PC-3 (cell line): ENCODE measurements at regions not wholly inside any gene's neighbourhood (a gene's known extent, or its start where the extent isn't known, plus 50 kb on each side); places are given as distances from the start of the nearest gene placed in this dataset.

Source experiments
- EZH2 ChIP-seq: fragments of 300-600 bp; sonication (generic); IDR thresholded peaks from one replicate; pipeline ENCODE4 v1.6.1; 2017; ENCODE audit warnings: antibody characterized with exemption, mild to moderate bottlenecking, low read length; ENCODE audit not compliant: unreplicated experiment
- EZH2phosphoT487 ChIP-seq: fragments of 300-600 bp; sonication (generic); IDR thresholded peaks from 2 replicates; pipeline ENCODE4 v1.6.1; 2018; ENCODE audit warnings: mild to moderate bottlenecking, antibody characterized with exemption, low read length, borderline replicate concordance
- TF ChIP-seq, protein P1 (sequence below): fragments of 300-600 bp; sonication (generic); conservative IDR thresholded peaks from 2 replicates; pipeline ENCODE4 v1.5.1; 2017; ENCODE audit warnings: antibody characterized with exemption, low read depth, mild to moderate bottlenecking, low read length

- TF ChIP-seq, protein P1, sequence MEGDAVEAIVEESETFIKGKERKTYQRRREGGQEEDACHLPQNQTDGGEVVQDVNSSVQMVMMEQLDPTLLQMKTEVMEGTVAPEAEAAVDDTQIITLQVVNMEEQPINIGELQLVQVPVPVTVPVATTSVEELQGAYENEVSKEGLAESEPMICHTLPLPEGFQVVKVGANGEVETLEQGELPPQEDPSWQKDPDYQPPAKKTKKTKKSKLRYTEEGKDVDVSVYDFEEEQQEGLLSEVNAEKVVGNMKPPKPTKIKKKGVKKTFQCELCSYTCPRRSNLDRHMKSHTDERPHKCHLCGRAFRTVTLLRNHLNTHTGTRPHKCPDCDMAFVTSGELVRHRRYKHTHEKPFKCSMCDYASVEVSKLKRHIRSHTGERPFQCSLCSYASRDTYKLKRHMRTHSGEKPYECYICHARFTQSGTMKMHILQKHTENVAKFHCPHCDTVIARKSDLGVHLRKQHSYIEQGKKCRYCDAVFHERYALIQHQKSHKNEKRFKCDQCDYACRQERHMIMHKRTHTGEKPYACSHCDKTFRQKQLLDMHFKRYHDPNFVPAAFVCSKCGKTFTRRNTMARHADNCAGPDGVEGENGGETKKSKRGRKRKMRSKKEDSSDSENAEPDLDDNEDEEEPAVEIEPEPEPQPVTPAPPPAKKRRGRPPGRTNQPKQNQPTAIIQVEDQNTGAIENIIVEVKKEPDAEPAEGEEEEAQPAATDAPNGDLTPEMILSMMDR = no peak
- TF ChIP-seq EZH2 = no peak
- TF ChIP-seq EZH2phosphoT487 = no peak
Measured at GRCh38 chr5:38046103-38046502, 206.3 kb upstream of the GDNF start.
